ENCODE measurements at regions not wholly inside any gene's neighbourhood (a gene's known extent, or its start where the extent isn't known, plus 50 kb on each side); places are given as distances from the start of the nearest gene placed in this dataset.

DNA sequence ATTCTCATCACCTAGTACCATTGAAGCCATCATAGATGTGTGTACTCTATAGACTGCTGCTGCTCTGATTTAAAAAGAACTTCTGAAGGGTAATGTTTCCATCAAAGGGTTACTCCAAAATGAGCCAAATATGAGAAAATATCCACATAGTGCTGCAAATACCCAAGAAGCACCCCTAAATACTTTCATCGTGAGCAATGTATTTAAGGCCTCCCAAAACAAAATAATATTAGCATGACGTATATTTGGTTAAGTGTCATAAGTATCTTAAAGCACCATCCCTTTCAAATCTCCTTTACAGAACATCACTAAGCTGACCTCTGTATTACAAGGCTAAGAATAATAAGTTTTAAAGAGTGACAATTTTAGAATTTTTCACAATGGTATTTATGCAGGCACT lies 421.8 kb downstream of the MTRR start:
- Histone ChIP-seq H3K27ac (ENCODE audit: low read length) (no peak overlapping the region), H3K36me3 (ENCODE audit: control insufficient read depth in 1 of 2, insufficient read depth in 2 of 2, low read length in 2 of 2) (no peaks in the 10 kb centered on the region), H3K4me1 (ENCODE audit: control insufficient read depth in 1 of 2, insufficient read depth in 2 of 2, low read length in 2 of 2) (no peaks in the 10 kb centered on the region), H3K9me3 (ENCODE audit: control insufficient read depth in 1 of 2, low read length in 2 of 2) (peaks cover 0 to 5% of the 10 kb centered on the region in 2 donors), H3K4me3 (ENCODE audit: low read depth in 1 of 2, low read length in 2 of 2) (no peak overlapping the region), H3K27me3 (ENCODE audit: low read depth, low read length) (no peaks in the 10 kb centered on the region)

DNA sequence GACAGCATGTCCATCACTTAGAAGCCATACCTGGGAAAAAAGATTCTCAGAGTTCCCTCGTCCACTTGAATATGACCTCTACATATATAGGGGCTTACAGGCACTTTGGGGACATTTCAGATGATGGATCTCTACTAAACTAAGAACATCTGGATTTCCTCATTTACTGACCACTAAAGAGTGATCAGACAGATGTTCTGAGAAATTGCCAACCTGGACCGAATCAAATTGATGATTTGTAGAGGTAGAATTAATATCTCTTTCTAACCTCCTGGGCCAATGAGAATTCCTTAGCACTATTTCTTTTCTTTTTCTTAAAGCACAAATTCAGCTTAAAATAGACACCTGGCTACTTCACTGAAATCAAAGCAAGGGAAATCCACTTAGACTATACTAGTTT lies 422.7 kb downstream of the MTRR start:
- Histone ChIP-seq H3K4me3 (ENCODE audit: low read depth in 1 of 2, low read length in 2 of 2) (no peak overlapping the region), H3K27me3 (ENCODE audit: low read depth, low read length) (no peaks in the 10 kb centered on the region), H3K36me3 (ENCODE audit: control insufficient read depth in 1 of 2, insufficient read depth in 2 of 2, low read length in 2 of 2) (no peaks in the 10 kb centered on the region), H3K27ac (ENCODE audit: low read length) (no peak overlapping the region), H3K4me1 (ENCODE audit: control insufficient read depth in 1 of 2, insufficient read depth in 2 of 2, low read length in 2 of 2) (no peaks in the 10 kb centered on the region), H3K9me3 (ENCODE audit: control insufficient read depth in 1 of 2, low read length in 2 of 2) (peaks cover 0 to 5% of the 10 kb centered on the region in 2 donors)

DNA sequence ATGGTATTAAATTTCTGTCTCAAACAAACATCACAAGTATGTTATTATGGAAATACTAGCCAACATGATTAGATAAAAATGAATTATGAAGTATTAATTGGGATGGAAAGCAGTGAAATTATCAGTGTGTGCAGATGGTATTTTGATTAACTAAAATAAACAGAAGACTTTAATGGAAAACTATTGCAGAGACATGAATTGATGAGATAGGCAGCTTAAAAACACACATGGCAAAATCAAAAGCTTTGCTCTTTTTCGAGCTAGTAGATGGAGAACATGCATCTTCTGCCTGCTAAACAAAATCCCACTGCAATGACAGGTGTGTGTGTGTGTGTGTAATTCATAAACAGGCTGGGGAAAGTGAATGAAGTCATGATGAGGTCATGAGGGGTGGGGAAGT lies 426.2 kb downstream of the MTRR start:
- Histone ChIP-seq H3K4me1 (ENCODE audit: control insufficient read depth in 1 of 2, insufficient read depth in 2 of 2, low read length in 2 of 2) (no peaks in the 10 kb centered on the region), H3K36me3 (ENCODE audit: control insufficient read depth in 1 of 2, insufficient read depth in 2 of 2, low read length in 2 of 2) (no peaks in the 10 kb centered on the region), H3K27me3 (ENCODE audit: low read depth, low read length) (no peaks in the 10 kb centered on the region), H3K27ac (ENCODE audit: low read length) (no peak overlapping the region), H3K4me3 (ENCODE audit: low read depth in 1 of 2, low read length in 2 of 2) (no peak overlapping the region), H3K9me3 (ENCODE audit: control insufficient read depth in 1 of 2, low read length in 2 of 2) (peaks cover 0 to 5% of the 10 kb centered on the region in 2 donors)

DNA sequence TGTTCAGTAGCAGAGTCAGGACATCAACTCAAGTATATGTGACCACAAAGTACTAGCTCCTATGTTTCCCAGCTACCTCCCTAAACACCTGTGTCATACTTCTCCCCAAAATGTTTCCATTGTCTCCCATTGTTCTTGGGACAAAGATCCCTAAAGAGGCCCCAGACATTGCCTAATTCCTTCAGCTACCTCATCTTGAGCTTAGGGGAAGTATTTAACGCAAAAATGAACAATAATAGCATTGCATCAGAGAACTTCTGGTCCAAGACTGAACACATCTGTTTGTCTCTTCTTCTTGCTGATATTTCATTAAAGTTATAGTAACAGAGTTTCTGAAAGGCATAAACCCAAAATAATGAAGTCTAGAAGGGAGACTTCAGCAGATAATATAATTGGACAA lies 430.8 kb downstream of the MTRR start:
- H3K27me3 ChIP-seq (ENCODE audit: low read depth, low read length), result no peaks in the 10 kb centered on the region
- H3K4me3 ChIP-seq (ENCODE audit: low read depth in 1 of 2, low read length in 2 of 2), result no peak overlapping the region
- no peaks in the 10 kb centered on the region for H3K9me3 ChIP-seq (ENCODE audit: control insufficient read depth in 1 of 2, low read length in 2 of 2)
- H3K36me3 ChIP-seq (ENCODE audit: control insufficient read depth in 1 of 2, insufficient read depth in 2 of 2, low read length in 2 of 2), result no peaks in the 10 kb centered on the region
- no peak overlapping the region for H3K27ac ChIP-seq (ENCODE audit: low read length)
- H3K4me1 ChIP-seq (ENCODE audit: control insufficient read depth in 1 of 2, insufficient read depth in 2 of 2, low read length in 2 of 2), result no peaks in the 10 kb centered on the region

DNA sequence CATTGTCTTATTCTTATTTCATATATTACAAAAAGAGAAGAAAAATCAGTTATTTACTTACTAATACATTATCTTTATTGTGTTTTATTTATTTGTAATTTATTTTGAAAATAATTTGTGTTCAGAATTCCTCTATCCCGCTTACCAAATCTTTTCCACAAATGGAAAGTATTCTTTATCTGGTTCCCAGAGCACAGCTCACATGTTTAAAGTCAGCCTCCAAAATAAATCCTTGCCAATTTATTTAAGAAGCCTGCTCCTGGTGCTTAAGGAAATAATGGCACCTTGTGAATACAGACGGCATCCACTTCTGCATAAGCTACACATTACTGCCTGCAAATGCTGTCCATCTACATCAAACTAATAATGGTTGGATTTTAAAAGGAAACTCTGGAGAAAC lies 435.4 kb downstream of the MTRR start:
- Histone ChIP-seq H3K4me1 (ENCODE audit: control insufficient read depth in 1 of 2, insufficient read depth in 2 of 2, low read length in 2 of 2) (no peaks in the 10 kb centered on the region), H3K36me3 (ENCODE audit: control insufficient read depth in 1 of 2, insufficient read depth in 2 of 2, low read length in 2 of 2) (no peaks in the 10 kb centered on the region), H3K27ac (ENCODE audit: low read length) (no peak overlapping the region), H3K4me3 (ENCODE audit: low read depth in 1 of 2, low read length in 2 of 2) (no peak overlapping the region), H3K27me3 (ENCODE audit: low read depth, low read length) (no peaks in the 10 kb centered on the region), H3K9me3 (ENCODE audit: control insufficient read depth in 1 of 2, low read length in 2 of 2) (no peaks in the 10 kb centered on the region)

DNA sequence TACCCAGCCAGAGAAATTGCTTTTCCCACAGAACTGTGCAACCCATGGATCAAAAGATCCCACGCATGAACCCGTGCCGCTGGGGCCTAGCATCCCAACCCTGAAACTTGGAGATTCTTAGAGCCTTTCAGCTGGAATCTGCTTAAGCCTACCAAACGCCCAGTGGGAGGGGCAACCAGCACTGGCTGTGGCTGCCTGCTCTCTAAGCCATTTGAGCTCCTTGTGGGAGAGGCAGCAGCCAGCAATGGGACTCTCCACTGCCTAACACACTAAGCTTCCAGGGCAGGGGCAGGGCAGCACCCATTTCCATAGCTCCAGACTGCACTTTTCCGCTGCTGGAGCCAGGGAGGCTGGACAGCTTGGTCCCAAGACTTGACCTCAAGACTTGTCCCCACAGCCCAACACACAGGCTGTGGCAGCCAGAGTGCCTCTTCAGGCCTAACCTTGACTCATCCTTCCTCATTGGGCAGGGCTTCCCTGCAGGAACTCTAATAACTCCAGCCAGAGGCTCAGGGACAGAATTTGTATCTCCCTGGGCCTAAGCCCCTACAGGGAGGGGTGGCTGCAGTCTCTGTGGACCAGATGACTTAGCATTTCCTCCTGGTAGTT lies 437.4 kb downstream of the MTRR start:
- H3K27me3 ChIP-seq (ENCODE audit: low read depth, low read length), result no peaks in the 10 kb centered on the region
- peaks cover 0 to under 1% of the 10 kb centered on the region in 2 donors for H3K9me3 ChIP-seq (ENCODE audit: control insufficient read depth in 1 of 2, low read length in 2 of 2)
- no peak overlapping the region for H3K27ac ChIP-seq (ENCODE audit: low read length)
- H3K36me3 ChIP-seq (ENCODE audit: control insufficient read depth in 1 of 2, insufficient read depth in 2 of 2, low read length in 2 of 2), result no peaks in the 10 kb centered on the region
- H3K4me1 ChIP-seq (ENCODE audit: control insufficient read depth in 1 of 2, insufficient read depth in 2 of 2, low read length in 2 of 2), result no peaks in the 10 kb centered on the region
- H3K4me3 ChIP-seq (ENCODE audit: low read depth in 1 of 2, low read length in 2 of 2), result no peak overlapping the region

DNA sequence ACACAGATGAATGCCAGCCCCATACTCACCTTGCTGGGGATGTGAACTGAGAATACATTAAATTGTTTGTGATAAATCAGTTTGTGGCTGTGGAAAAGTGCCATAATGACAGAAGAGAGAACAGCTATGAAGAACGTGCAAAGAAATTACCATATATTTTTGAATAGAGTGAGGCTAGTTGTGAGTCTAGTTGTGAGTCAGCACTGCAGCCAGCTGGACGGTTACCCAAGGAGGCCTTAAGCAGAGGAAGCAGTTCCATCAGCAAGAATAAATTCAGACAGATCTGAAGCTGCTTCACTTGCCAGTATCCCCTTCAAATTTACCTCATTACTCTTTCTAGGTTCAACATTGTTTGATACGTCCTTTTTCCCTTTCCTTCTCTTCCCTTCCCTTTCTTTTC lies 446.0 kb downstream of the MTRR start:
- Histone ChIP-seq H3K27ac (ENCODE audit: low read length) (no peak overlapping the region), H3K9me3 (ENCODE audit: control insufficient read depth in 1 of 2, low read length in 2 of 2) (peaks cover 0 to 2% of the 10 kb centered on the region in 2 donors), H3K27me3 (ENCODE audit: low read depth, low read length) (no peaks in the 10 kb centered on the region), H3K4me3 (ENCODE audit: low read depth in 1 of 2, low read length in 2 of 2) (no peak overlapping the region), H3K36me3 (ENCODE audit: control insufficient read depth in 1 of 2, insufficient read depth in 2 of 2, low read length in 2 of 2) (no peaks in the 10 kb centered on the region), H3K4me1 (ENCODE audit: control insufficient read depth in 1 of 2, insufficient read depth in 2 of 2, low read length in 2 of 2) (no peaks in the 10 kb centered on the region)

DNA sequence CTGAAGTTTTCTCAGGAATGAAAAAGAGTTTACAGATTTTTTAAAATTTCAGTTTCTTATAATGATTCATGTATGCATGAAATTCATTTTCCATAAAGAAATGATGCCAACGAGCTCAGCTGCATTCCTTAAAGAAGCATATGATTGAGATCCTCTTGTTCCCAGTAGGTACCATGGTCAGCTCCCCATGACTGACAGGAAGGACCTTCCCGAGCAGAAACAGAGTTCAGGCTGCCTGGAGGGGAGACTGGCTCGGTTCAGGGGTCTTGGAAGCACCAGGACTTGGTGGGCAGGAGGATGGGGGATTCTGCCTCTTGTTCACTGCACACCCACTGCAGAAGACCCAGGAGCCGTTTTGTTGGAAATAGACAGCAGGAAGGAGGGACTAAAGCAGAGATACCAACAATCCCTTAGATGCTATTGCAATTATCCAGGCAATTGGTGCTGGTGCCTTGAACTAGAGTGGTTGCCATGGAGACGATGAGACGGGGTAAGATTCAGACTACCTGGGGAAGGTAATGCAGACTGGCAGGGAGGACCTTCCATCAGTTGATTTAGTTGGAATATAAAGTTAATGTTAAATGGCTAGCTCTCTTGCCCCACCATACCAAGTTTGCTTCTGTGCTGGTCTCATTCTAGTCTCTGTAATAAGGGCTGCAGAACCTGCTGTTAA lies 447.8 kb downstream of the MTRR start:
- Histone ChIP-seq H3K4me1 (ENCODE audit: control insufficient read depth in 1 of 2, insufficient read depth in 2 of 2, low read length in 2 of 2) (no peaks in the 10 kb centered on the region), H3K36me3 (ENCODE audit: control insufficient read depth in 1 of 2, insufficient read depth in 2 of 2, low read length in 2 of 2) (no peaks in the 10 kb centered on the region), H3K27me3 (ENCODE audit: low read depth, low read length) (no peaks in the 10 kb centered on the region), H3K4me3 (ENCODE audit: low read depth in 1 of 2, low read length in 2 of 2) (no peak overlapping the region), H3K27ac (ENCODE audit: low read length) (no peak overlapping the region), H3K9me3 (ENCODE audit: control insufficient read depth in 1 of 2, low read length in 2 of 2) (no peaks in the 10 kb centered on the region)

DNA sequence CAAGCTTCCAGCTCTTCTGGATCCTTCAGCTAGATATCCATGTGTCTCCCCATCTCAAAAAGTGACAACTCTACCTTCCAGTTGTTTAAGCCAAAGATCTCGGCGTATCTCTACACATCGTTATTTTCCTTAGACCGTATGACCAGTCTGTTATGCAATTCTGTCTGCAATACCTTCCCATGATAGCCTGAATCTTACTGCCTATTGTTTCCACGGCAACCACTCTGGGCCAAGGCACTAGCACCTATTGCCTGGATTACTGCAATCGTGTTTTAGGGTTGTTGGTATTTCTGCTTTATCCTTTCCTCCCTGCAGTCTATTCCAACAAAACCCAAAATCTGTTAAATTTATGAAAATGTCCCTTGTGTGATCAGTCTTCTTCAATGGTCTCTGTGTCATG lies 448.4 kb downstream of the MTRR start:
- Histone ChIP-seq H3K36me3 (ENCODE audit: control insufficient read depth in 1 of 2, insufficient read depth in 2 of 2, low read length in 2 of 2) (no peaks in the 10 kb centered on the region), H3K4me1 (ENCODE audit: control insufficient read depth in 1 of 2, insufficient read depth in 2 of 2, low read length in 2 of 2) (no peaks in the 10 kb centered on the region), H3K27me3 (ENCODE audit: low read depth, low read length) (no peaks in the 10 kb centered on the region), H3K4me3 (ENCODE audit: low read depth in 1 of 2, low read length in 2 of 2) (no peak overlapping the region), H3K9me3 (ENCODE audit: control insufficient read depth in 1 of 2, low read length in 2 of 2) (no peaks in the 10 kb centered on the region), H3K27ac (ENCODE audit: low read length) (no peak overlapping the region)

DNA sequence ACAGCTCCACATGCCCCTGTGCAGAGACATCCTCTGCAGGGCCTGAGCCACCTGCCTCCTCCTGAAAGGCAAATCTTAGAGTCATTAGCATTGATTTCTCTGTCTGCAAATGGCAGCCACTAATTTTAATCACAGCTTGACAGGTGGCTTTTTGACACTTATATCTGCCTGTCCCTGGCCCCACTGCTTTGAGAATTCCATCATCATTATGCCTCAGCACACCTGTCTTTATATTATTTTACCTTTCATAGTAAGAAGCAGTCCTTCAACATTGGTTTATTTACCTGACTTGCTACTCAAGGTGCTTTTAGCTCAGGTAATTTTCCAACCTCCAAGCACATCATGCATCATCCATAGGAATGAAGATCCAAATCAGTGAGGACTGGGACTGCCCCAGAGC lies 451.3 kb downstream of the MTRR start:
- Histone ChIP-seq H3K27me3 (ENCODE audit: low read depth, low read length) (no peaks in the 10 kb centered on the region), H3K9me3 (ENCODE audit: control insufficient read depth in 1 of 2, low read length in 2 of 2) (no peaks in the 10 kb centered on the region), H3K27ac (ENCODE audit: low read length) (no peak overlapping the region), H3K4me3 (ENCODE audit: low read depth in 1 of 2, low read length in 2 of 2) (no peak overlapping the region), H3K4me1 (ENCODE audit: control insufficient read depth in 1 of 2, insufficient read depth in 2 of 2, low read length in 2 of 2) (no peaks in the 10 kb centered on the region), H3K36me3 (ENCODE audit: control insufficient read depth in 1 of 2, insufficient read depth in 2 of 2, low read length in 2 of 2) (no peaks in the 10 kb centered on the region)

DNA sequence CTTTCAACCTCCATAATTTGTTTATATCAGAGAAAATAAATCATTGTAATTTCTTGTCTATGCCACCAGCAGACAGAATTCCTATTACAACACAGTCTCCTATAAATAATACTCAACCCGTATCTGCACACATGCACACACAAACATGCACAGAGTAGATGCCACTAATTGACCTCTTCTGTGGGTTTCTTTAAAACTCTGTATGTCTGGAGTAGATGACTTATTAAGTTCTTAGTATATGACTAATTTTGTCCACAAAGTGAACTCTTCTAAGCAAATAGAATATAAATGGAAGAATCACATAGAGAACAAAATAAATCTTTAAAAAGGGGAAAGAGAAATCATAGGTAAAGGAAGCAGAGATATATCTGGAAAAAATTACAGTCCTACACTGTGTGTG lies 452.3 kb downstream of the MTRR start:
- Histone ChIP-seq H3K9me3 (ENCODE audit: control insufficient read depth in 1 of 2, low read length in 2 of 2) (no peaks in the 10 kb centered on the region), H3K36me3 (ENCODE audit: control insufficient read depth in 1 of 2, insufficient read depth in 2 of 2, low read length in 2 of 2) (no peaks in the 10 kb centered on the region), H3K4me3 (ENCODE audit: low read depth in 1 of 2, low read length in 2 of 2) (no peak overlapping the region), H3K27me3 (ENCODE audit: low read depth, low read length) (no peaks in the 10 kb centered on the region), H3K4me1 (ENCODE audit: control insufficient read depth in 1 of 2, insufficient read depth in 2 of 2, low read length in 2 of 2) (no peaks in the 10 kb centered on the region), H3K27ac (ENCODE audit: low read length) (no peak overlapping the region)

DNA sequence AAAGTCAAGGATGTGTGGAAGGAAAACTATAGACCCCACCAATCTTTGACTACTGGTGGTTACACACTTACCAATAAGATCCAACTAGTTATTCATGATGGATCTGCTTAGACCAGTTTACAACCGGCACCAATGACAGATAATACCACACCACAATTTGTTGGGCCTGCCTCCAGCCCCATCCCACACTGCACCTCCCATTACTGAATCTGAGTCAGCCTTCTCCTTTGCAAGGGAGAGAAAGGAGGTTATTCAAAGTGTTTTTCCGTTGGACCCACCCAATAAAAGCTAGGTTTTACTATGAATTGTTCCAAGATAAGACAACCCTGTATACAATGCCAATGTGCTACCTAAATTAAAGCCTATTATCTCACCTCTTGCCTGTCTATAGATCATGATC lies 453.5 kb downstream of the MTRR start:
- no peaks in the 10 kb centered on the region for H3K4me1 ChIP-seq (ENCODE audit: control insufficient read depth in 1 of 2, insufficient read depth in 2 of 2, low read length in 2 of 2)
- no peak overlapping the region for H3K4me3 ChIP-seq (ENCODE audit: low read depth in 1 of 2, low read length in 2 of 2)
- H3K27me3 ChIP-seq (ENCODE audit: low read depth, low read length), result no peaks in the 10 kb centered on the region
- no peak overlapping the region for H3K27ac ChIP-seq (ENCODE audit: low read length)
- no peaks in the 10 kb centered on the region for H3K36me3 ChIP-seq (ENCODE audit: control insufficient read depth in 1 of 2, insufficient read depth in 2 of 2, low read length in 2 of 2)
- H3K9me3 ChIP-seq (ENCODE audit: control insufficient read depth in 1 of 2, low read length in 2 of 2), result no peaks in the 10 kb centered on the region
